GM18508 (cell line): ENCODE measurements at regions not wholly inside any gene's neighbourhood (a gene's known extent, or its start where the extent isn't known, plus 50 kb on each side); places are given as distances from the start of the nearest gene placed in this dataset.

Experiments used
- ATAC-seq: cut with Tn5 transposase; IDR thresholded peaks from one replicate; pipeline ENCODE4 v1.9.1; 2021; ENCODE audit warnings: moderate number of reproducible peaks; ENCODE audit not compliant: insufficient read depth, unreplicated experiment

- ATAC-seq, result no peak
These were observed 137.4 kb upstream of the RPL10L start for GRCh38 chr14:46788994-46789393.

- ATAC-seq, result no peak
These were observed 130.7 kb upstream of the RPL10L start for GRCh38 chr14:46782281-46782680.

GRCh38 chr14:46769292-46769691 lies 117.7 kb upstream of the RPL10L start:
- peak; percentile 96 for ATAC-seq

- no peak for ATAC-seq
These were observed 95.5 kb upstream of the RPL10L start for GRCh38 chr14:46747001-46747652.

GRCh38 chr14:46734286-46734685 lies 82.7 kb upstream of the RPL10L start:
- ATAC-seq, result no peak

GRCh38 chr14:46717211-46717610 lies 65.6 kb upstream of the RPL10L start:
- ATAC-seq, result no peak
